ENCODE measurements at regions not wholly inside any gene's neighbourhood (a gene's known extent, or its start where the extent isn't known, plus 50 kb on each side); places are given as distances from the start of the nearest gene placed in this dataset.
"Not testable (repeated sequence)": the region's sequence is repeated elsewhere in the genome, so short reads cannot be mapped to it uniquely, and the experiment has no call there.

GRCh38 chr11:72521664-72522063 is 87.3 kb upstream of the CLPB start:
- Histone ChIP-seq H3K4me3 (replicated peaks in 1 of 3; ENCODE audit: low read depth in 2 of 3, low read length in 3 of 3) (no peak overlapping the region), H3K79me2 (ENCODE audit: insufficient read depth, low read length) (no peaks in the 10 kb centered on the region), H4K20me1 (ENCODE audit: insufficient read depth, low read length) (no peaks in the 10 kb centered on the region), H3K9me3 (replicated peaks in 1 of 2; ENCODE audit: control insufficient read depth in 1 of 2, insufficient read depth in 1 of 2, low read length in 2 of 2) (no peaks in the 10 kb centered on the region), H3K27ac (ENCODE audit: low read depth in 1 of 2, low read length in 2 of 2) (no peak overlapping the region), H3K9ac (ENCODE audit: insufficient read depth, low read length, poor library complexity, severe bottlenecking) (no peak overlapping the region), H3K4me2 (replicated peaks; ENCODE audit: extremely low read depth, low read length, poor library complexity, severe bottlenecking) (no peak overlapping the region), H3K4me1 (ENCODE audit: control insufficient read depth in 1 of 2, insufficient read depth in 2 of 2, low read length in 2 of 2) (peaks cover 2 to 9% of the 10 kb centered on the region in 2 donors), H3K36me3 (replicated peaks in 1 of 2; ENCODE audit: control insufficient read depth in 1 of 2, insufficient read depth in 2 of 2, low read length in 2 of 2) (no peaks in the 10 kb centered on the region), H3K27me3 (ENCODE audit: control insufficient read depth in 2 of 2, insufficient read depth in 2 of 2, low read length in 2 of 2) (no peaks in the 10 kb centered on the region), H2AFZ (ENCODE audit: insufficient read depth, low read depth, low read length, poor library complexity, severe bottlenecking) (no peak overlapping the region)
- Mint-ChIP-seq H3K4me3 (no peak overlapping the region), H3K36me3 (no peaks in the 10 kb centered on the region), H3K27me3 (ENCODE audit: low read depth in 3 of 3) (peaks cover 1 to 11% (median 1%) of the 10 kb centered on the region in 3 donors), H3K4me1 (peaks cover 11% of the 10 kb centered on the region), H3K9me3 (peaks cover 0 to 2% (median 0%) of the 10 kb centered on the region in 7 donors), H3K27ac (no peak overlapping the region)
- no CpG with 5 or more reads among the region's 1 CpG for WGBS (ENCODE audit: insufficient coverage)
- intact Hi-C loops (cut with micrococcal nuclease), result no loop called here
- no peak for DNase-seq
- TF ChIP-seq, protein P1, sequence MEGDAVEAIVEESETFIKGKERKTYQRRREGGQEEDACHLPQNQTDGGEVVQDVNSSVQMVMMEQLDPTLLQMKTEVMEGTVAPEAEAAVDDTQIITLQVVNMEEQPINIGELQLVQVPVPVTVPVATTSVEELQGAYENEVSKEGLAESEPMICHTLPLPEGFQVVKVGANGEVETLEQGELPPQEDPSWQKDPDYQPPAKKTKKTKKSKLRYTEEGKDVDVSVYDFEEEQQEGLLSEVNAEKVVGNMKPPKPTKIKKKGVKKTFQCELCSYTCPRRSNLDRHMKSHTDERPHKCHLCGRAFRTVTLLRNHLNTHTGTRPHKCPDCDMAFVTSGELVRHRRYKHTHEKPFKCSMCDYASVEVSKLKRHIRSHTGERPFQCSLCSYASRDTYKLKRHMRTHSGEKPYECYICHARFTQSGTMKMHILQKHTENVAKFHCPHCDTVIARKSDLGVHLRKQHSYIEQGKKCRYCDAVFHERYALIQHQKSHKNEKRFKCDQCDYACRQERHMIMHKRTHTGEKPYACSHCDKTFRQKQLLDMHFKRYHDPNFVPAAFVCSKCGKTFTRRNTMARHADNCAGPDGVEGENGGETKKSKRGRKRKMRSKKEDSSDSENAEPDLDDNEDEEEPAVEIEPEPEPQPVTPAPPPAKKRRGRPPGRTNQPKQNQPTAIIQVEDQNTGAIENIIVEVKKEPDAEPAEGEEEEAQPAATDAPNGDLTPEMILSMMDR (IDR thresholded peaks at IDR 0.05), result no peak

GRCh38 chr11:72520815-72521214 is 86.5 kb upstream of the CLPB start:
- Histone ChIP-seq H3K36me3 (replicated peaks in 1 of 2; ENCODE audit: control insufficient read depth in 1 of 2, insufficient read depth in 2 of 2, low read length in 2 of 2) (no peaks in the 10 kb centered on the region), H3K27me3 (ENCODE audit: control insufficient read depth in 2 of 2, insufficient read depth in 2 of 2, low read length in 2 of 2) (no peaks in the 10 kb centered on the region), H3K4me3 (replicated peaks in 1 of 3; ENCODE audit: low read depth in 2 of 3, low read length in 3 of 3) (no peak overlapping the region), H4K20me1 (ENCODE audit: insufficient read depth, low read length) (no peaks in the 10 kb centered on the region), H3K4me1 (ENCODE audit: control insufficient read depth in 1 of 2, insufficient read depth in 2 of 2, low read length in 2 of 2) (peaks cover 2 to 9% of the 10 kb centered on the region in 2 donors), H3K79me2 (ENCODE audit: insufficient read depth, low read length) (no peaks in the 10 kb centered on the region), H2AFZ (ENCODE audit: insufficient read depth, low read depth, low read length, poor library complexity, severe bottlenecking) (no peak overlapping the region), H3K9ac (ENCODE audit: insufficient read depth, low read length, poor library complexity, severe bottlenecking) (no peak overlapping the region), H3K27ac (ENCODE audit: low read depth in 1 of 2, low read length in 2 of 2) (no peak overlapping the region), H3K9me3 (replicated peaks in 1 of 2; ENCODE audit: control insufficient read depth in 1 of 2, insufficient read depth in 1 of 2, low read length in 2 of 2) (no peaks in the 10 kb centered on the region), H3K4me2 (replicated peaks; ENCODE audit: extremely low read depth, low read length, poor library complexity, severe bottlenecking) (no peak overlapping the region)
- Mint-ChIP-seq H3K4me3 (no peak overlapping the region), H3K27me3 (ENCODE audit: low read depth in 3 of 3) (peaks cover 1 to 11% (median 1%) of the 10 kb centered on the region in 3 donors), H3K27ac (no peak overlapping the region), H3K36me3 (no peaks in the 10 kb centered on the region), H3K9me3 (peaks cover 0 to 2% (median 0%) of the 10 kb centered on the region in 7 donors), H3K4me1 (peaks cover 11% of the 10 kb centered on the region)
- WGBS (ENCODE audit: insufficient coverage), result no CpG with 5 or more reads among the region's 5 CpGs
- intact Hi-C loops (cut with micrococcal nuclease), result no loop called here
- TF ChIP-seq, protein P1 (IDR thresholded peaks at IDR 0.05), result no peak
- no peak for DNase-seq

DNA sequence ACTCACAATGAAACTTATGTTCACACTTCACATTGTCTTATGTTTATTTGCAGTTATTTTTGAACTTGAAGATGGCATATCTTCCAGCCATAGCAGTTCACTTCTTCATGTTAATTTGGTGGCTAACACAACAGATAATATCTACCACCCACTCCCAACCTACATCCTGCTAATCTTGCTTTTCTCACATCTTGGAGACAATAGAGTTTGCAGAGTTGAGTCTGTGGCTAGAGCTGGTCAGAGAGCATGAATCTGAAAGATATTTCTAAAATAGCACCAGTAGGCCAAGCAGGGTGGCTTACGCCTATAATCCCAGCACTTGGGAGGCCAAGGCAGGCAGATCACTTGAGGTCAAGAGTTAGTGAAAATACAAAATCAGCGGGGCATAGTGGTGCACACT is 85.6 kb upstream of the CLPB start:
- intact Hi-C loops (cut with micrococcal nuclease); H3K9me3 Mint-ChIP-seq; H3K9me3 ChIP-seq (replicated peaks in 1 of 2; ENCODE audit: control insufficient read depth in 1 of 2, insufficient read depth in 1 of 2, low read length in 2 of 2); H3K36me3 ChIP-seq (replicated peaks in 1 of 2; ENCODE audit: control insufficient read depth in 1 of 2, insufficient read depth in 2 of 2, low read length in 2 of 2); H3K27ac Mint-ChIP-seq; H3K4me1 ChIP-seq (ENCODE audit: control insufficient read depth in 1 of 2, insufficient read depth in 2 of 2, low read length in 2 of 2); H3K36me3 Mint-ChIP-seq; H3K27me3 ChIP-seq (ENCODE audit: control insufficient read depth in 2 of 2, insufficient read depth in 2 of 2, low read length in 2 of 2); H3K9ac ChIP-seq (ENCODE audit: insufficient read depth, low read length, poor library complexity, severe bottlenecking); H3K27ac ChIP-seq (ENCODE audit: low read depth in 1 of 2, low read length in 2 of 2); H3K79me2 ChIP-seq (ENCODE audit: insufficient read depth, low read length); DNase-seq; H4K20me1 ChIP-seq (ENCODE audit: insufficient read depth, low read length); H3K4me3 Mint-ChIP-seq: not testable (repeated sequence)
- Mint-ChIP-seq H3K27me3 (ENCODE audit: low read depth in 3 of 3) (peaks cover 1 to 11% (median 3%) of the 10 kb centered on the region in 3 donors), H3K4me1 (peaks cover 11% of the 10 kb centered on the region)
- peak overlapping the region in 1 of 3 experiments; percentile 56 for H3K4me3 ChIP-seq (replicated peaks in 1 of 3; ENCODE audit: low read depth in 2 of 3, low read length in 3 of 3)
- 100% methylated on average over 2 of the region's 2 CpGs for WGBS (ENCODE audit: insufficient coverage)
- peak overlapping the region; percentile 57 for H2AFZ ChIP-seq (ENCODE audit: insufficient read depth, low read depth, low read length, poor library complexity, severe bottlenecking)
- H3K4me2 ChIP-seq (replicated peaks; ENCODE audit: extremely low read depth, low read length, poor library complexity, severe bottlenecking), result peak overlapping the region; percentile 57
